Stimulated activated CD4-positive, alpha-beta T cell treated with anti-CD3 and anti-CD28 coated beads, Interleukin-2, amount 100 ng/mL, for 4 hours (primary cell): ENCODE measurements at regions not wholly inside any gene's neighbourhood (a gene's known extent, or its start where the extent isn't known, plus 50 kb on each side); places are given as distances from the start of the nearest gene placed in this dataset.
"Not testable (repeated sequence)": the region's sequence is repeated elsewhere in the genome, so short reads cannot be mapped to it uniquely, and the experiment has no call there.

Experiments used
- DNase-seq: peaks from one replicate; pipeline ENCODE4 v3.0.0-alpha.2; 2020; ENCODE audit warnings: low read depth

DNA sequence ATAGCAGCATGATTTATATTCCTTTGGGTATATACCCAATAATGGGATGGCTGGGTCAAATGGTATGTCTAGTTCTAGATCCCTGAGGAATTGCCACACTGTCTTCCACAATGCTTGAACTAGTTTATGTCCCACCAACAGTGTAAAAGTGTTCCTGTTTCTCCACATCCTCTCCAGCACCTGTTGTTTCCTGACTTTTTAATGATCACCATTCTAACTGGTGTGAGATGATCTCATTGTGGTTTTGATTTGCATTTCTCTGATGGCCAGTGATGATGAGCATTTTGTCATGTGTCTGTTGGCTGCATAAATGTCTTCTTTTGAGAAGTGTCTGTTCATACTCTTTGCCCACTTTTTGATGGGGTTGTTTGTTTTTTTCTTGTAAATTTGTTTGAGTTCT, 54.0 kb upstream of the GPR89A start:
- DNase-seq: not testable (repeated sequence)

GRCh38 chr1:145545055-145545454, 62.7 kb upstream of the GPR89A start:
- no peak for DNase-seq

GRCh38 chr1:145541685-145542084, 66.1 kb upstream of the GPR89A start:
- not testable (repeated sequence) for DNase-seq

GRCh38 chr1:145541246-145541645, 66.5 kb upstream of the GPR89A start:
- not testable (repeated sequence) for DNase-seq

DNA sequence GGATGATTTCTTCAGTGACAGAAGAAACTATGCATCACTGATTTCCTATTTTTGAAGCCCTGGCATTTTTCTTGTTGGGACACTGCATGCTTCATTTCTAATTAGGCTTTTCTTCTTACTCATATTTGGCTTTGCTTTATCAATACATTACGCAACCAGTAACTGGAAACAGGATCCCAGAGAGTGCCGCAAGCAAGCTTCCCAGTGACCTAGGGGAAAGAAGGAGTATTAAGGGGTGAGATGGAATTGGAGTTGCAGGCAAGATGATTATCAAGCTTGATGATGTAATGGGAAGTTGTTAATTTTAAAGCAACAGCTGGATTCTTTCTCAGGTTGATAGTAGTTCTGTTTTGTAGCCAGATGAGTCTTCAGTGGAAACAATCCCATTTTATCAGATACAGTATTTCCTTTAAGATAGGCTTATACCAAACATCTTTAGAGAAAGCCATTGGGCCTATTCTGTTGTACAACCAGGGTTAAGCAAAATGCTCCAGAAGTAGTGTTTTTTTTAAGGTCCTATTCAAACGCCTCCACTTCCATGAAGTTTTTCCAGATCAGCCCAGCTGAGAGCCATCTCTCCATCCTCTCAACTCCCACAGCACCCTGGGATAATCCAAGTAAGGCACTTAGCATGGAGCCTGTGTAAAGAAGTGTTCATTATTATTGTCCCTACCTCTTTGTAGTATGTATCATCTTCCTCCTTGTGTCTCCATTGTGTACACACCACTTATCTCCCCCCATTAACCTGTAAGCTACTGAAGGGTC, 69.5 kb upstream of the GPR89A start:
- not testable (repeated sequence) for DNase-seq

GRCh38 chr1:145537003-145537402, 70.8 kb upstream of the GPR89A start:
- DNase-seq: not testable (repeated sequence)

DNA sequence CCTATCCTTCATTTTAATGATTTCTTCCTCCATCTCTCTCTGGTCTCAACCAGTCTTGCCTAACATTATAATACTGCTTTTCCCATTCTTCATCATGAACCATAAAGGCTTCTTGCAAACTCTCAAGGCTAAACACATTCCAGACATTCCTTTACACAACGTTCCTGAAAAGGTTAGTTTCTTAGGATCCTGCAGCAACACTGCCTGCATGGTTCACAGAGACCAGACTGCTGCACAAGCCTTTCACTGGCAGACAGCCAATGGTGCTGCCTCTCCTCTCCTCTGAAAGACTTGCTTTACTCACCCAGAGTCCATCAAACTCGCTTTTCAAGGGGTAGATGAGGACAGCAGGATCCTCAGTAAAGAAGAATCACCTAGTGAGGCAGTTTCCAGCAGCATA, 72.3 kb upstream of the GPR89A start:
- not testable (repeated sequence) for DNase-seq

GRCh38 chr1:145528068-145528564, 79.7 kb upstream of the GPR89A start:
- not testable (repeated sequence) for DNase-seq

DNA sequence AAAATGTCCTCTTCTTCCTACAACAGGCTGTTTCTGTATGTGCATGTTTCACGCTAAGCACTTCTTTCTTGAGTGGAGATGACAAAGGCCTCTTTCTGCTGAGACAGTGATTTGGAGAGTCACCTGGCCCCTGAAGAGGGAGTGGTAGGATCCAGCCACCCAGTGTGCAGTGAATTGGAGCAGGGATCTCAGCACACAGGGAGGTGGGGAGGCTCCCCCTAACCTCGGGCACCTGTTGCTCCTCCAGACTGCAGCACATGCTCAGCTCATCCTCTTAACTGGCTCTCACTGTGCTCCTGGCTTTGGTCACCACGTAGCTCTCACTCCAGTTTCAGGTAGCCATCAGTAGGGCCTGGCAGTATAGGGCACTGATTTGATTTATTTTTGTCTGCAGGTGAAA, 87.6 kb upstream of the GPR89A start:
- DNase-seq: not testable (repeated sequence)

DNA sequence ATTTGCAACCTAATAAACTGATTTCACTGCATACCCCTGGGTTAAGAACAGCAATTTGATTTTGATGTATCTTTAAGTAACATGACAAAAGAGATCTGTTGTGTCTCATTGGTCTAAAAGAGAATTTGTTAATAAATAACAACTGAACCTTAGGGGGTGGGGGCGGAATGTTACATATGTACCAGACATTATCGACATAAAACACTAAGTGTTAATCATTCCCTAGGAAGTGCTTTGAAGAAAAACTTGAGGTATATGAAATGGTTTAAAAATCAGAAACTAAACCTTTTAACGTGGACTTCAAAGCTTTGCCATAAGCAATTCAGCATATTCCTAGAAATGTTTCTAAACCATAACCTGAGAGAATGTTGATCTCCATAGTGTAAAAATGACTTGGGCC, 88.5 kb upstream of the GPR89A start:
- DNase-seq: not testable (repeated sequence)

GRCh38 chr1:145513017-145513416, 87.6 kb upstream of the NBPF20 start:
- DNase-seq: not testable (repeated sequence)

GRCh38 chr1:145508053-145508452, 82.7 kb upstream of the NBPF20 start:
- DNase-seq: not testable (repeated sequence)

DNA sequence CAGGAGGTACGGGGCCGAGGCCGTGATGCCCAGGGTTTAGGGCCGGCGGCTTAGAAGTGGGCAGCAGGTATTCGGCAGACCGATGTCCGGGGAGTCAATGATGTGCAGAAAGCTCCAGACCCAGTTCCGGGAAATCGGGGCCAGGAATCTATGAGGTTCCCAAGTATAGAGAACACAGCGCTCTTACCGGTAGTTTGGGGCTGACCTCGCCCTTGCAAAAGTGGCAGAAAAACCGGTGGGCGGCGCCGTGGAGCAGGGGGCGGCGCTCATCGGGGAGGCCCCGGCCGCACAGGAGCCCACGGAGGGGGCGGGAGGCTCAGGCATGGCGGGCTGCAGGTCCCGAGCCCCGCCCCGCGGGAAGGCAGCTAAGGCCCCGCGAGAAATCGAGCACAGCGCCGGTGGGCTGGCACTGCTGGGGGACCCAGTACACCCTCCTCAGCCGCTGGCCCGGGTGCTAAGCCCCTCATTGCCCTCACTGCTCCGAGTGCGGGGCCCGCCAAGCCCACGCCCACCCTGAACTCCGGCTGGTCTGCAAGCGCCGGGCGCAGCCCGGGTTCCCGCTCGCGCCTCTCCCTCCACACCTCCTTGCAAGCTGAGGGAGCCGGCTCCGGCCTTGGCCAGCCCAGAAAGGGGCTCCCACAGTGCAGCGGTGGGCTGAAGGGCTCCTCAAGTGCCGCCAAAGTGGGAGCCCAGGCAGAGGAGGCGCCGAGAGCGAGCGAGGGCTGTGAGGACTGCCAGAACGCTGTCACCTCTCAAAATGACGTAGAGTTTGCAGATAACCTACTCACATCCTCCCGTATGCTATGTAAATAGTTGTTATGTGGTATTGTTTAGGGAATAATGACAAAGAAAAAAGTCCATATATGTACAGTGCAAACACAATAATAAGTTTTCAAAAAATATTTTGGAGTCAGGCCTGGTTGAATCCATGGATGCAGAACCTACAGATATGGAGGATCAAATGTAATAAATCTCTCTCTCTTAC, 80.6 kb upstream of the NBPF20 start:
- DNase-seq: not testable (repeated sequence)

DNA sequence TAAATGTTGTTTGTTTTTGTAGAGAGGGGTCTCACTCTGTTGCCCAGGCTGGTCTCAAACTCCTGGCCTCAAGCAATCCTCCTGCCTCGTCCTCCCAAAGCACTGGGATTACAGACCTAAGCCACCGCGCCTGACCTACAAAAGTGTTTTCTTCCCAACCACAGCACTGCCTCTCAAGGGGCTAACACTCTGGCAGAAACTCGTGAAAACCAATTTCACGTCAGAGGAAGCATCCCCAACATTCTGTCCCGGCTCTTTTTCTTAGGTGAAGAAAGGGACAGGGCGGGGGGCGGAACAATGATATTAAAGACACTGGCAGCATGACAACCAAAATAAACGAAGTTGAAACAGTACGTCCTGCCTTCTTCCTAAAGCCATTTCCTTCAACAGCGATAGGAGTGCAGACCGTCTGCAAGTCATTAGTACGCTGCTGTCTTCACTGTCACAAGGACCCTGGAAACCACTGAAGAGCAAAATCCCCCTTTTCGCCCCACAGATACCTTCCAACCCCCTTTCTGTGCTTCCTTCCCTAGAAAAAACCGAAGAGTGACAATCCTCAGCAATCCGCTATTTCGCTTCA, 79.5 kb upstream of the NBPF20 start:
- DNase-seq: not testable (repeated sequence)

DNA sequence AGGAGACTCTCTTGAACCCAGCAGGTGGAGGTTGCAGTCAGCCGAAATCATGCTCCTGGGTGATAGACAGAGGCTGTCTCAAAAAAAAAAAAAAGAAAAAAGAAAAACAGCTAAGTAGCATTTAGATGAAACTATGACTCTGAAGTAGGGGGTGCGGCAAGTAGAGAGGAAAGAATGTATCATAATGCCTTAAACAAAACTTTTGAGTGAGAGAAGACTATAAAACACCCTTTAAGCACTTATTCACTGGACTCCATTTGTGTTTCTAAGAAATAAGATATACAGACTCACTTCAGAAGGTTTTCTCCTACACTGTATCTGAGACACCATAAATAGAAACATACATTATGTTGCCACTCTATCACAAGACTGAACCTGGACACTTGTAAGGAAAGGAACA, 78.9 kb upstream of the NBPF20 start:
- not testable (repeated sequence) for DNase-seq

DNA sequence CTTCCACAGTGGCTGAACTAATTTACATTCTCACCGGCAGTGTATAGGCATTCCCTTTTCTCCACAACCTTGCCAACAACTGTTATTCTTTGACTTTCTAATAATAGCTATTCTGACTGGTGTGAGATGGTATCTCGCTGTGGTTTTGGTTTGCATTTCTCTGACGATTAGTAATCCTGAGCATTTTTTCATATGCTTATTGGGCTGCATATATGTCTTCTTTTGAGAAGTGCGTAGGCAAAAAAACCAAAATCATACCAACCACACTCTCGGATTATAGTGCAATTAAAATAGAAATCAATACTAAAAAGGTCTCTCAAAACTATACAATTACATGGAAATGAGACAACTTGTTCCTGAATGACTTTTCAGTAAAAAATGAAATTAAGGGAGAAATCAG, 74.8 kb upstream of the NBPF20 start:
- DNase-seq: not testable (repeated sequence)

DNA sequence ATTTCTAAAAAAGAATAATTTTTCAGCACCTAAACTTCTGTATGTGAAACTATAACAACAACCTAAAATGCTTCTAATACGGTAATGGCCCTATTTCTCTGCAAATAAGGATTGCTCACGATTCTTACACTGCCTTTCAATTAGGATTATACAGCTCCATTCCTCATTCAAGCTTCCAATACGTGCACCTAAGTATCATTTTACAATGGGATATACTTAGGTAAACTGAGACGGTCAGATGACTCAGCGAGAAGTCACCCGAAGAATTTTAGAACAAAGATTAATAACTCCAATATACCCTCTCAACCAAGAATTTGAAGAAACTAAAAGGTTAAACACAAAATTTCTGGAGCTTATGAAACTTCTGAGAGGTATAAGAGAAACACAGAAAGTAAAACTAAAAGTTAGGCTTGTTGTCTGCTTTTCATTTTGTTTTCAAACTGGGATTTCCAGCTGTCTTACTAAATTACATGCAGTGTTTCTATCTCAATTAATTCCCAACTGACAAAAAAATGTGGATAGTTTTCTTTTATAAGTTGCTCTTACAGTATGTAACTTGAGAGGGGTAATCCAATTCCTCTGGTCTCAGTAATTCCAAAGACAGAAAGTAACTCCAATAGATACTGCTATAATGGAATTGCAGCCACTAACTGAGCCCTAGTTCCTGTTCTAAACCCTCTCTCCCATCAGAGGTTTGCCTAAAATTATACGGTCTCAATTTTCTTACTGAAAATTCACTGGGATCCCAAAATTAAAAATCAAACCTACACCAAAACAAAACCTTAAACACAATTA, 69.9 kb upstream of the NBPF20 start:
- not testable (repeated sequence) for DNase-seq

- DNase-seq: not testable (repeated sequence)
Observed at GRCh38 chr1:145488193-145488933, 63.0 kb upstream of the NBPF20 start.

DNA sequence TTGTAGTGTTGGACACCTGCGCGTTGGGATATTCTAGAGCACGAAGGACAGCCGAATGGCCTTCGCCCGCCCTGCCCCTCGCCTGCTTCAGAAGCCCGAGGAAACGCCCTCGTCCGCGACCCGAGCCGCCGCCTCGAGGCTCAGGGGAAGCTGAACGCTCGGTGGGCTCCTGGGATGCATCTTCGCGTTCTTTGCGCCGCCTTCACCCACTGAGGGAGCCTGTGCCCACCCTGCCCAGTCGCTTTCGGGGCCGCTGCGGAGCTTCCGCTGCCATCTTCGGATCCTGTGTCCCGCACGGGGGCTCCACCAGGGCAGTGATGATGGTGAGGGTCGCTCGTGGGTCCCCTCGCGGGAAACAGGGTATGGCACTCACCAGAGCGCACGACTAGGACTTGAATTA, 61.8 kb upstream of the NBPF20 start:
- not testable (repeated sequence) for DNase-seq

GRCh38 chr1:145484257-145484656, 58.9 kb upstream of the NBPF20 start:
- DNase-seq: not testable (repeated sequence)
